AG04449 (cell line): ENCODE measurements at regions not wholly inside any gene's neighbourhood (a gene's known extent, or its start where the extent isn't known, plus 50 kb on each side); places are given as distances from the start of the nearest gene placed in this dataset.

ENCODE experiments used
- CTCF ChIA-PET: fragments of 350-600 bp; formaldehyde crosslinking; extraction: SDS; loops from one replicate; lab custom pipeline; 2021; ENCODE audit warnings: antibody characterized with exemption; lab: Yijun Ruan, JAX
- POLR2A ChIA-PET: fragments of 400-600, 350-600 bp; formaldehyde crosslinking; extraction: SDS; loops from one replicate; lab custom pipeline; 2020; ENCODE audit warnings: antibody characterized with exemption, inconsistent platforms; lab: Yijun Ruan, JAX
- DNase-seq: peaks from one replicate; pipeline ENCODE4 v3.0.0-alpha.2; 2010; ENCODE audit warnings: low read depth, low spot score
- H3K4me3 ChIP-seq: 2 replicates; pipeline ENCODE4 v1.5.1; 2011; ENCODE audit warnings: low read depth, mild to moderate bottlenecking, control low read depth, low read length
- CTCF ChIP-seq: IDR thresholded peaks from one replicate; pipeline ENCODE4 v1.5.1; 2011; ENCODE audit warnings: mild to moderate bottlenecking, moderate library complexity, low read length, control low read depth, inconsistent platforms; ENCODE audit not compliant: insufficient read depth; ENCODE audit errors: missing control alignments

- no peak for TF ChIP-seq CTCF
- no peak for DNase-seq
- no peak overlapping the region for H3K4me3 ChIP-seq
- ChIA-PET POLR2A (no interaction called here), CTCF (no interaction called here)
Measured at GRCh38 chr4:187789078-187789477, 206.5 kb upstream of the ZFP42 start.

DNA sequence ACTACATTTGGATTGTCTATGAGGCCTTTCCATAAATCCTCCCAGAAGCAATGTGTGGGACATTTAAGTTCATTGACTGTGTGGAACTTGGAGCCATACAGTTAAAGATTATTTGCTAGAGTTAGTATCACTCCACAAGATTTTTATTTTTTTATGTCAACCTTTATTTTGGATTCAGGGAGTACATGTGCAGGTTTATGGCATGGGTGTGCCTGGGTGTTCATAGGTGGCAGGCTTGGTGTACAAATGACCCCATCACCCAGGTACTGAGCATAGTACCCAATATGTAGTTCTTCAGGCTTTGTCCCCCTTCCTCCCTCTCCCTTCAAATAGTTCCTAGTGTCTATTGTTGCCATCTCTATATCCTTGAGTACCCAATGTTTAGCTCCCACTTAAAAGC is 199.8 kb upstream of the ZFP42 start:
- no peak for TF ChIP-seq CTCF
- ChIA-PET POLR2A (no interaction called here), CTCF (no interaction called here)
- DNase-seq: no peak
- H3K4me3 ChIP-seq: no peak overlapping the region

DNA sequence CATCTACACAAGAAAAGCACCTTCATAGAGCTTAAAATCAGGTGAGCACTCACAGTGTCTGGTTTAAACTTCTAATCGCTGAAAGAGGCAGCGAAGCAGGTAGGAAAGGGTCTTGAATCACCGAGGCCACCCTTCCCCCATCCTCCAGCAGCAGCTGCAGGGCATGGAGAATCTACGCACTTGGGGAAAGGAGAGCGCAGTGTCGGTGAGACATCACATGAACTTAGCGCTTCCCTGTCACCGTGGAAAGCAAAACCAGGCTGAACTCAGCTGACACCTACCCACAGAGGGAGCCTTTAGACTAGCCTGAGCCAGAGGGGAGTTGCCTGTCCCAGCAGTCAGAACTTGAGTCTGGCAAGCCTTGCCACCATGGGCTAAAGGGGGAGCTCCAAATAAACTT is 197.2 kb upstream of the ZFP42 start:
- no peak overlapping the region for H3K4me3 ChIP-seq
- DNase-seq: no peak
- ChIA-PET CTCF (no interaction called here), POLR2A (no interaction called here)
- no peak for TF ChIP-seq CTCF

DNA sequence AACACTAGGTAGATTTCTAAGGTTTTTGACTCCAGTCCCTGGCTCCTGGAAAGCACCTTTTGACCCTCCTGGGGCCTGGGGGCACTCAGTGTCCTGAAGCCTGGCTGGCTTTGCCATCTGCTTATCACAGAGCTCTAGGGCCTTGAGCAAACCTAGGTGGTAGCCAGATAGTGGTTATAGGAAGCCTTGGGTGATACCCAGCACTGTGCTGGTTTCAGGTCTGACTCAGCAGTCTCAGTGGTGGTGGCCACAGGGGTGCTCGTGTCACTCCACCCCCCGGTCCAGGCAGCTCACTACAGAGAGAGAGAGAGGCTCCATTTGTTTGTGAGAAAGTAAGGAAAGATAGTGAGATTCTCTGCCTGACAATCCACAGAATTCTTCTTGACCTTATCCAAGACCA is 195.8 kb upstream of the ZFP42 start:
- CTCF ChIA-PET: no interaction called here
- no peak for TF ChIP-seq CTCF
- DNase-seq: no peak
- no peak overlapping the region for H3K4me3 ChIP-seq
- POLR2A ChIA-PET: no interaction called here

DNA sequence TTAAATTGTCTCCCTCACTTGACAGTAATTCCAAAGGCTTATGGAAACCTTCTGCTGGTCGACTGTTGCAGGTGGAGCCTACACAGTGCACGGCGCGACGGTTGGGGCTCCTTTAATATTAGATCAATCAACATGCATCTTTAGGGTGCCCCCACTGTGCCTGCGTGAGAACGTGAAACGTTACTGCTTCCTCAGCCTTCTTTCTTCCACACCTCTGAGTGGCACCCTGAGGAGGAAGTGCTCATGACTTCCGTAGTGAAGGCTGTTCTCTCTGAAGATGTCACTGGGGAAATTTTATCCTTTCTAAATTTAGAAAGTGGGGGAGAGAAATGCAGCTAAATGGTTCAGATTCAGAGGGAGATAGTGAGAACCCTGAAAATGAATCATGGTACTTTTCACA is 184.0 kb upstream of the ZFP42 start:
- no peak for TF ChIP-seq CTCF
- DNase-seq: no peak
- H3K4me3 ChIP-seq: no peak overlapping the region
- ChIA-PET POLR2A (no interaction called here), CTCF (no interaction called here)

DNA sequence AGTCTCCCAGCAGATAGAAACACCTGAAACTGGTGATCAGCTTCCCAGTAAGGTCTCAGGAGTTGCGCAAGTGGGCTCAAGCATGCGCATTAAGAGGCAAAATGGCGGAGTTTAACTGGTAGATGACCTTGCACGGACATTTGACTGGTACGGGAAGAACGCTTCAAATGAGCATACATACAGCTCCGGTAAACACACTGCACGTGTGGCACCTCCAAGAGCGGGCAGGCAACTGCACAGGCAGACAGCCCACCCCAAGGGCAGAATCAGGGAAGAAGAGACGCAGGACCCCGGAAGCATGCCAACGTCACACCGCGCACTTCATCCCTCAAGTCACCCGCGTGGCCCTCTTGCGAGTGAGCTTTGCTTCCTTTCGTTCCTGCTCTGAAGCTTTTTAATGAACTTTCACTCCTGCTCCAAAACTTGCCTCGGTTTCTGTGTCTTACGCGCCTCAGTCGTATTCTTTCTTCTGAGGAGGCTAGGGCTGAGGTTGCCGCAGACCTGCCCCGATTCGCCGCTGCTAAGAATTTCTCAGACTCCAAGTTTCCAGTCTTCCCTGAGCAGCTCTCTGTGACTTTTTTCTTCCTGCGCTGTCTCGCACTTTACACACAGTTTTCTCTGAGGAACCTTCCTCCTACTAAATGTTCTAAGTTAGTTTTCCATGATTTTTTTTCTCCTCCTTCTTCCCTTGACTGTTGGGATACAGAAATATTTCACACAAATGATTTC is 180.7 kb upstream of the ZFP42 start:
- POLR2A ChIA-PET: no interaction called here
- H3K4me3 ChIP-seq: peak overlapping the region; percentile 54
- no peak for TF ChIP-seq CTCF
- CTCF ChIA-PET: no interaction called here
- DNase-seq: no peak
